IMR-90 (cell line): ENCODE measurements at regions not wholly inside any gene's neighbourhood (a gene's known extent, or its start where the extent isn't known, plus 50 kb on each side); places are given as distances from the start of the nearest gene placed in this dataset.

Experiments
- ATAC-seq: fragments of 200-7000 bp; cut with Tn5 transposase; 2 replicates; pipeline ENCODE4 v1.9.1; 2020; ENCODE audit warnings: low read depth, mild to moderate bottlenecking, moderate library complexity
- BruUV-seq: library from RNA; stranded (reverse); fragments of 400-500 nt; replicated peaks from 2 replicates; lab custom pipeline; 2021; lab: Mats Ljungman, UMichigan
- CTCF ChIA-PET: fragments of 300-600 bp; formaldehyde crosslinking; extraction: SDS; loops from one replicate; lab custom pipeline; 2021; ENCODE audit warnings: antibody characterized with exemption; lab: Yijun Ruan, JAX
- POLR2A ChIA-PET: fragments of 300-600 bp; sonication (Branson Sonifier 250); formaldehyde crosslinking; loops from one replicate; lab custom pipeline; 2022; ENCODE audit warnings: antibody characterized with exemption; ENCODE audit not compliant: unreplicated experiment; lab: Charles Lee
- DNase-seq: peaks from one replicate; pipeline ENCODE4 v3.0.0; 2013
- H2AFZ ChIP-seq: replicated peaks from 2 replicates; pipeline ENCODE3; 2013; ENCODE audit warnings: low read length, mild to moderate bottlenecking; ENCODE audit not compliant: poor library complexity
- H2AK5ac ChIP-seq: 2 replicates; pipeline ENCODE4 v1.6.1; 2013; ENCODE audit warnings: low read depth, low read length, inconsistent platforms
- H2AK9ac ChIP-seq: replicated peaks from 2 replicates; pipeline ENCODE3; 2013; ENCODE audit warnings: mild to moderate bottlenecking, low read depth, low read length, moderate library complexity; ENCODE audit not compliant: poor library complexity
- H2BK120ac ChIP-seq: 2 replicates; pipeline ENCODE4 v1.6.1; 2013; ENCODE audit warnings: low read depth, low read length, inconsistent platforms
- H2BK15ac ChIP-seq: 3 replicates; pipeline ENCODE4 v1.6.1; 2013; ENCODE audit warnings: low read depth, low read length, inconsistent platforms
- H2BK20ac ChIP-seq: 2 replicates; pipeline ENCODE4 v1.6.1; 2013; ENCODE audit warnings: low read depth, mild to moderate bottlenecking, inconsistent platforms, low read length, moderate library complexity
- H2BK5ac ChIP-seq: 2 replicates; pipeline ENCODE4 v1.6.1; 2013; ENCODE audit warnings: mild to moderate bottlenecking, low read depth, low read length, inconsistent platforms; ENCODE audit not compliant: poor library complexity, severe bottlenecking
- H3K14ac ChIP-seq: replicated peaks from 2 replicates; pipeline ENCODE4 v1.6.1; 2013; ENCODE audit warnings: low read depth, low read length, inconsistent platforms
- H3K18ac ChIP-seq: 2 replicates; pipeline ENCODE4 v1.6.1; 2013; ENCODE audit warnings: low read depth, low read length, control low read depth
- H3K23ac ChIP-seq: 2 replicates; pipeline ENCODE4 v1.6.1; 2013; ENCODE audit warnings: low read depth, low read length, inconsistent platforms
- H3K27ac ChIP-seq: 2 replicates; pipeline ENCODE4 v1.5.1; 2013; ENCODE audit warnings: mild to moderate bottlenecking, control low read depth, low read length; ENCODE audit not compliant: insufficient read depth
- H3K27me3 ChIP-seq: 2 replicates; pipeline ENCODE4 v1.6.1; 2013; ENCODE audit warnings: low read length; ENCODE audit not compliant: control insufficient read depth, insufficient read depth
- H3K36me3 ChIP-seq: 2 replicates; pipeline ENCODE4 v1.6.1; 2013; ENCODE audit warnings: low read length, mixed read lengths; ENCODE audit not compliant: control insufficient read depth, insufficient read depth
- H3K4ac ChIP-seq: 2 replicates; pipeline ENCODE4 v1.6.1; 2013; ENCODE audit warnings: low read depth, low read length, inconsistent platforms
- H3K4me1 ChIP-seq: 2 replicates; pipeline ENCODE4 v1.6.1; 2013; ENCODE audit warnings: low read length, mixed read lengths; ENCODE audit not compliant: control insufficient read depth, insufficient read depth
- H3K4me2 ChIP-seq: 2 replicates; pipeline ENCODE4 v1.6.1; 2013; ENCODE audit warnings: low read depth, mild to moderate bottlenecking, control low read depth, low read length, moderate library complexity
- H3K4me3 ChIP-seq: 2 replicates; pipeline ENCODE4 v1.5.1; 2013; ENCODE audit warnings: low read depth, mild to moderate bottlenecking, control low read depth, low read length, moderate library complexity; ENCODE audit not compliant: insufficient read depth
- H3K56ac ChIP-seq: 2 replicates; pipeline ENCODE4 v1.6.1; 2013; ENCODE audit warnings: low read length, inconsistent platforms; ENCODE audit not compliant: insufficient read depth; ENCODE audit errors: extremely low read depth
- H3K79me1 ChIP-seq, 2 experiments: 2 replicates each; pipeline ENCODE4 v1.6.1; 2013; ENCODE audit warnings: low read length in 2 of 2, inconsistent platforms in 1 of 2, low read depth in 1 of 2
- H3K9ac ChIP-seq: 2 replicates; pipeline ENCODE4 v1.6.1; 2013; ENCODE audit warnings: low read depth, low read length, control low read depth
- H3K9me1 ChIP-seq: 2 replicates; pipeline ENCODE4 v1.6.1; 2013; ENCODE audit warnings: low read length, inconsistent platforms; ENCODE audit not compliant: insufficient read depth
- H3K9me3 ChIP-seq: 2 replicates; pipeline ENCODE4 v1.6.1; 2013; ENCODE audit warnings: low read length; ENCODE audit not compliant: control insufficient read depth, insufficient read depth
- H4K20me1 ChIP-seq: 2 replicates; pipeline ENCODE4 v1.6.1; 2013; ENCODE audit warnings: low read length, inconsistent platforms; ENCODE audit not compliant: insufficient read depth
- H4K5ac ChIP-seq: 2 replicates; pipeline ENCODE4 v1.6.1; 2013; ENCODE audit warnings: mild to moderate bottlenecking, low read depth, low read length, control low read depth
- H4K8ac ChIP-seq, 2 experiments: 2 replicates each; pipeline ENCODE4 v1.6.1; 2013; ENCODE audit warnings: low read depth in 2 of 2, low read length in 2 of 2, control low read depth in 1 of 2, inconsistent platforms in 1 of 2
- H4K91ac ChIP-seq: 2 replicates; pipeline ENCODE4 v1.6.1; 2013; ENCODE audit warnings: low read depth, low read length, inconsistent platforms; ENCODE audit not compliant: insufficient read depth
- CTCF ChIP-seq: conservative IDR thresholded peaks from 2 replicates; pipeline ENCODE4 v1.5.1; 2012; ENCODE audit warnings: mild to moderate bottlenecking, low read depth, low read length, improper control_type of control experiment
- FOS ChIP-seq: fragments of 150-350 bp; IDR thresholded peaks from 2 replicates; pipeline ENCODE4 v1.6.1; 2016; ENCODE audit warnings: low read depth, low read length
- MAZ ChIP-seq: IDR thresholded peaks from 2 replicates; pipeline ENCODE4 v1.6.1; 2012; ENCODE audit warnings: low read depth, mild to moderate bottlenecking, low read length, improper control_type of control experiment, moderate library complexity, borderline replicate concordance
- MXI1 ChIP-seq: IDR thresholded peaks from 2 replicates; pipeline ENCODE4 v1.6.1; 2012; ENCODE audit warnings: low read depth, mild to moderate bottlenecking, low read length, moderate library complexity, borderline replicate concordance
- POLR2A ChIP-seq: IDR thresholded peaks from 2 replicates; pipeline ENCODE4 v1.6.1; 2012; ENCODE audit warnings: mild to moderate bottlenecking, low read depth, low read length
- RCOR1 ChIP-seq: IDR thresholded peaks from 2 replicates; pipeline ENCODE4 v1.6.1; 2012; ENCODE audit warnings: mild to moderate bottlenecking, low read length, improper control_type of control experiment; ENCODE audit not compliant: insufficient replicate concordance
- WGBS, 2 experiments: methylation state at CpG; one replicate each; pipeline versions ENCODE4 v1.1.5 to v1.1.7; 2013; ENCODE audit warnings: missing lambda C conversion rate in 2 of 2; ENCODE audit not compliant: insufficient read length in 1 of 2; ENCODE audit errors: extremely low coverage in 2 of 2; 5-methylcytosine and 5-hydroxymethylcytosine counted together
- dilution Hi-C: fragments of 300-500 bp; cut with HindIII; formaldehyde crosslinking; loops from one replicate; pipeline ENCODE4 v1.14.3; 2018; ENCODE audit warnings: low sequenced_read_pairs; ENCODE audit not compliant: unreplicated experiment
- in situ Hi-C: fragments of 300-500 bp; cut with MboI; formaldehyde crosslinking; loops from 3 replicates; pipeline ENCODE4 v1.14.3; 2019; ENCODE audit warnings: low sequenced_read_pairs, inconsistent platforms, mixed read lengths
- intact Hi-C: fragments of 100-400 bp; cut with micrococcal nuclease; formaldehyde crosslinking; loops from 2 replicates; pipeline ENCODE4 v1.10.0; 2022

GRCh38 chr2:176584333-176584732 lies 315.1 kb downstream of the MTX2 start:
- in situ Hi-C loops (no loop called here), dilution Hi-C loops (no loop called here), intact Hi-C loops (no loop called here)
- no peak overlapping the region for H3K56ac ChIP-seq
- POLR2A ChIA-PET = no interaction called here
- H4K91ac ChIP-seq = no peak overlapping the region
- WGBS, 2 experiments = no CpG with 5 or more reads among the region's 3 CpGs
- H4K5ac ChIP-seq = no peak overlapping the region; the same call in 1 of the 2 replicates
- no peak overlapping the region for H3K4ac ChIP-seq
- no peaks in the 10 kb centered on the region for H3K9me1 ChIP-seq
- TF ChIP-seq RCOR1 = no peak
- TF ChIP-seq POLR2A = no peak
- TF ChIP-seq FOS = no peak
- no peak for TF ChIP-seq MXI1
- no peak for TF ChIP-seq CTCF
- TF ChIP-seq MAZ = no peak
- H2BK5ac ChIP-seq = no peak overlapping the region
- H2BK20ac ChIP-seq = no peak overlapping the region
- no peak overlapping the region for H3K9ac ChIP-seq
- no peak overlapping the region for H3K14ac ChIP-seq
- H3K4me2 ChIP-seq = peak overlapping the region; percentile 46; the same call in 1 of the 2 replicates
- no peak overlapping the region for H2AFZ ChIP-seq
- H4K8ac ChIP-seq = no peak overlapping the region
- H2AK5ac ChIP-seq = no peak overlapping the region
- H3K79me1 ChIP-seq = no peaks in the 10 kb centered on the region
- H4K20me1 ChIP-seq = no peaks in the 10 kb centered on the region
- peak overlapping the region; percentile 88; the same call in 1 of the 3 replicates for H2BK15ac ChIP-seq
- peaks cover 4% of the 10 kb centered on the region; the same call in 1 of the 2 replicates for H3K4me1 ChIP-seq
- ATAC-seq = peak; percentile 27; the same call in 1 of the 2 replicates
- H3K18ac ChIP-seq = peak overlapping the region; percentile 60; the same call in 1 of the 2 replicates
- H2AK9ac ChIP-seq = no peak overlapping the region
- H3K23ac ChIP-seq = no peak overlapping the region
- H3K27me3 ChIP-seq = no peaks in the 10 kb centered on the region; the same call in 1 of the 2 replicates
- H3K9me3 ChIP-seq = no peaks in the 10 kb centered on the region
- CTCF ChIA-PET = no interaction called here
- DNase-seq = peak; percentile 66
- no peak overlapping the region for H3K27ac ChIP-seq
- no TSS peak for BruUV-seq
- H3K36me3 ChIP-seq = no peaks in the 10 kb centered on the region
- H2BK120ac ChIP-seq = no peak overlapping the region
- no peak overlapping the region for H3K4me3 ChIP-seq
